BLaER1 (cell line): ENCODE measurements at regions not wholly inside any gene's neighbourhood (a gene's known extent, or its start where the extent isn't known, plus 50 kb on each side); places are given as distances from the start of the nearest gene placed in this dataset.
A peak's percentile ranks its signal among the peaks of the same experiment; 100 is the strongest.
"Not testable (repeated sequence)": the region's sequence is repeated elsewhere in the genome, so short reads cannot be mapped to it uniquely, and the experiment has no call there.

ENCODE experiments used
- H3K27ac ChIP-seq: shearing (Covaris generic); formaldehyde crosslinking; 2 replicates; pipeline ENCODE4 v1.8.1; 2022
- H3K27me3 ChIP-seq: shearing (Covaris generic); formaldehyde crosslinking; 2 replicates; pipeline ENCODE4 v1.8.1; 2022
- H3K36me3 ChIP-seq: shearing (Covaris generic); formaldehyde crosslinking; 2 replicates; pipeline ENCODE4 v1.8.1; 2022
- H3K4me1 ChIP-seq: shearing (Covaris generic); formaldehyde crosslinking; 2 replicates; pipeline ENCODE4 v1.8.1; 2022
- H3K4me2 ChIP-seq: shearing (Covaris generic); formaldehyde crosslinking; 2 replicates; pipeline ENCODE4 v1.8.1; 2022
- H3K4me3 ChIP-seq: shearing (Covaris generic); formaldehyde crosslinking; 2 replicates; pipeline ENCODE4 v1.8.1; 2022
- H3K9ac ChIP-seq: shearing (Covaris generic); formaldehyde crosslinking; 2 replicates; pipeline ENCODE4 v1.8.1; 2022
- H3K9me3 ChIP-seq: shearing (Covaris generic); formaldehyde crosslinking; 2 replicates; pipeline ENCODE4 v1.8.1; 2022
- H4K20me1 ChIP-seq: shearing (Covaris generic); formaldehyde crosslinking; 2 replicates; pipeline ENCODE4 v1.8.1; 2022
- Cebpa-rat ChIP-seq: shearing (Covaris generic); IDR thresholded peaks from 2 replicates; pipeline ENCODE4 v1.8.1; 2022

DNA sequence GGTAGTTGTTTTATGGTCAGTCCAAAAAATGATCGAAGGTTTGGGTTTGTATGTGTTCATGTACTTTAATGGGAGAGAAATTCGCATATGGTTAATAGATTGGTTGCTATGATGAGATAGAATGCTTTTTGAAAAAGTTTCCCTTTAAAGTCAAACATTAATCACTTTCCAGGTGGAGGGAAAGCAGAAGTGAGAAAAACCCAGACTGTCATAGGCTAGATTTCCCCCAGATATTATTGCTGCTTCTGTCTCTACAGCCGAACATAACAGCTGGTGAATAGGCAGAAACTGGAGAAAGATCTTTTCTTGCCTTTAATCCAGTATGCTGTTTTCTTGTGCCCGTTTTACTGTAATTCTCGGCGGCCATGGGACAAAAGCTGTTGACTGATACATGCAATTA lies 287.6 kb downstream of the SOX2 start:
- H3K4me3 ChIP-seq, result no peak overlapping the region
- H3K4me2 ChIP-seq, result no peak overlapping the region
- no peaks in the 10 kb centered on the region for H3K36me3 ChIP-seq
- no peak for TF ChIP-seq Cebpa-rat
- H3K27ac ChIP-seq, result no peak overlapping the region
- H4K20me1 ChIP-seq, result no peaks in the 10 kb centered on the region
- H3K4me1 ChIP-seq, result no peaks in the 10 kb centered on the region
- no peaks in the 10 kb centered on the region for H3K27me3 ChIP-seq
- no peak overlapping the region for H3K9ac ChIP-seq
- H3K9me3 ChIP-seq, result no peaks in the 10 kb centered on the region

DNA sequence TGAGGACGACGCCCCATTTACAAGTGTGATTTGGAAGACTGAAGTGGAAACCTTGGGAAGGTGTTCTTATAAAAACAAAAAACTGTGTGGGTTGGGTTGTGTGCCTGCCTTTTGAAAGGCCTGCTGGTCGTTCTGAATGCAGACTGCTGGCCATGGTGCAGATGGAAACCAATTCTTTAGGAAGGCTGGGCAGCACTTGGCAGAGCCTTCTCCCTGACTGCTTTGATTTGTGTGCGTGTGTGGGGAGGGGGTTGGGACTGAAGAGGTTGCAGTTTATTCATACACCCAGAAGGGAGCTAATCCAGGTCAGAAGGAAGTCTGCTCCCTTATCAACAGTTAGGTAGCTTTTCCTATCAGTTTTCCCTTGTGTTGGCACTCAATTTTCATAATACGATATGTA lies 288.7 kb downstream of the SOX2 start:
- Histone ChIP-seq H3K4me1 (no peaks in the 10 kb centered on the region), H3K9ac (no peak overlapping the region), H3K27me3 (no peaks in the 10 kb centered on the region), H3K27ac (no peak overlapping the region), H3K4me3 (no peak overlapping the region), H4K20me1 (no peaks in the 10 kb centered on the region), H3K36me3 (no peaks in the 10 kb centered on the region), H3K9me3 (no peaks in the 10 kb centered on the region), H3K4me2 (no peak overlapping the region)
- TF ChIP-seq Cebpa-rat, result no peak

DNA sequence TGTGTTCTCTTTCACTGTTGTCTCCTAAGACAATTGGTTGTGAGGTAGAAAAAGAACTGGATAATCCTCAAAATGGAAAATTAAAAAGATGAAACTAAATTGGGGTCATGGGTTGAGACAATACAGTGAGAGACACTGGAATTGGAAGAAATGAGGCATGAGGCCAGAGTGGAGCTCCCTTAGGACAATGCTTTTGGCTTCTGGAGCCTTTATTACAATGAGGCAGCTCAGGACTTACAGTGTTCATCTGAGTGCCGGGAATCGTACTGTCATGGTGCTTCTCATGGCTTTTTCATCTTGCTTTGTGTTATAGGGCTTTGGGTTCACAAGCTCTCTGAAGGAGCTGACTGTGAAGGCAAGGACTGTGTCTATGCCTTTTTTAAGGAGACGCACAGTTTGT lies 293.5 kb downstream of the SOX2 start:
- Histone ChIP-seq H3K9ac (no peak overlapping the region), H3K36me3 (no peaks in the 10 kb centered on the region), H3K27ac (no peak overlapping the region), H3K27me3 (no peaks in the 10 kb centered on the region), H3K4me3 (no peak overlapping the region), H4K20me1 (no peaks in the 10 kb centered on the region), H3K9me3 (no peaks in the 10 kb centered on the region), H3K4me1 (no peaks in the 10 kb centered on the region), H3K4me2 (no peak overlapping the region)
- no peak for TF ChIP-seq Cebpa-rat

- Histone ChIP-seq H4K20me1 (no peaks in the 10 kb centered on the region), H3K27me3 (no peaks in the 10 kb centered on the region), H3K27ac (no peak overlapping the region), H3K36me3 (no peaks in the 10 kb centered on the region), H3K9ac (no peak overlapping the region), H3K4me1 (no peaks in the 10 kb centered on the region), H3K4me2 (no peak overlapping the region), H3K4me3 (no peak overlapping the region), H3K9me3 (no peaks in the 10 kb centered on the region)
- TF ChIP-seq Cebpa-rat, result no peak
Measured at GRCh38 chr3:182005701-182006100, 294.0 kb downstream of the SOX2 start.

GRCh38 chr3:182006431-182006830 lies 294.7 kb downstream of the SOX2 start:
- no peak overlapping the region for H3K4me2 ChIP-seq
- H3K4me3 ChIP-seq, result no peak overlapping the region
- no peak overlapping the region for H3K27ac ChIP-seq
- H3K9me3 ChIP-seq, result no peaks in the 10 kb centered on the region
- H3K9ac ChIP-seq, result no peak overlapping the region
- no peak for TF ChIP-seq Cebpa-rat
- H3K4me1 ChIP-seq, result no peaks in the 10 kb centered on the region
- no peaks in the 10 kb centered on the region for H4K20me1 ChIP-seq
- H3K27me3 ChIP-seq, result no peaks in the 10 kb centered on the region
- H3K36me3 ChIP-seq, result no peaks in the 10 kb centered on the region

- no peaks in the 10 kb centered on the region for H3K9me3 ChIP-seq
- H3K27me3 ChIP-seq, result no peaks in the 10 kb centered on the region
- no peak overlapping the region for H3K27ac ChIP-seq
- no peaks in the 10 kb centered on the region for H4K20me1 ChIP-seq
- H3K4me2 ChIP-seq, result no peak overlapping the region
- H3K36me3 ChIP-seq, result no peaks in the 10 kb centered on the region
- H3K9ac ChIP-seq, result no peak overlapping the region
- H3K4me1 ChIP-seq, result no peaks in the 10 kb centered on the region
- TF ChIP-seq Cebpa-rat, result no peak
- no peak overlapping the region for H3K4me3 ChIP-seq
Measured at GRCh38 chr3:182007441-182007840, 295.7 kb downstream of the SOX2 start.

DNA sequence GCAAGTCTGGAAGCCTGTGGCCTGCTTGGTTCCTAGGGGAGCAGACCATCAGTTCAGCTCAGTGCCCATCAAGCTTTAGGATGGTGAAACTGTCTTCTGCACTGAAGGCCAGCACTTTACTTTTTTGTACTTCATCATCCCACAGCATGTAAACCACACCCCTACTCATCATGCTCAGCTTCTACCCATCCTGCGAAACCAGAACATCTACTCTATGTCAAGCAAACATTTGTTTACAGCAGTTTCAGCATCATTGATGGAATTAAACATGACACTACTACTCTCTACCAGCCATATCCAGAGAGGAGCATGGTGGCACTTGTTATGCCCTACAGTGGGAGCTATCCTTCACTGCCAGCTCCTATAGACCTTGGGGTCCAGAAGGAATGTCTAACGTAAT lies 306.6 kb downstream of the SOX2 start:
- Histone ChIP-seq H3K4me2 (no peak overlapping the region), H3K4me3 (no peak overlapping the region), H3K9ac (no peak overlapping the region), H3K9me3 (no peaks in the 10 kb centered on the region), H3K36me3 (no peaks in the 10 kb centered on the region), H3K27ac (no peak overlapping the region), H3K27me3 (no peaks in the 10 kb centered on the region), H4K20me1 (no peaks in the 10 kb centered on the region), H3K4me1 (peaks cover 20% of the 10 kb centered on the region)
- no peak for TF ChIP-seq Cebpa-rat

DNA sequence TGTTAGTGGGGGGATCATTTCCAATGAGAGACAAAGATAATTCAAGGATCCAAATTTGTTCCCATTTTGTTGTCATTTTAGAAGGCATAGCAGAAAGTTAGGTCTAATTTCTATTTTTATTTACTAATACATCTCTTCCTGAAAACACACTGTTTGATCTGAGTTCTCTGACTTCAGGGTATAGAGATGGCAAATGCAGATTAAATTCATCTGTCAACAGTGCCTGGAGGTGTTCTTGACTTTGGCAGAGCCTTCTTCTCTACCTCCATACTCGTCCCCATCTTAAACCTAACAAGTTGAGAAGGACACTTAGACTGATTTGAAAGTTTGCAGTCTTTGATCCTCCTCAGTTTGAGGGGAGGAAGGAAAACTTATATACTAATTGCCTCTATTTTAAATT lies 308.2 kb downstream of the SOX2 start:
- peaks cover 20% of the 10 kb centered on the region for H3K4me1 ChIP-seq
- no peaks in the 10 kb centered on the region for H4K20me1 ChIP-seq
- no peak overlapping the region for H3K4me3 ChIP-seq
- no peak overlapping the region for H3K27ac ChIP-seq
- no peaks in the 10 kb centered on the region for H3K36me3 ChIP-seq
- H3K27me3 ChIP-seq, result no peaks in the 10 kb centered on the region
- no peak for TF ChIP-seq Cebpa-rat
- H3K9me3 ChIP-seq, result no peaks in the 10 kb centered on the region
- peak overlapping the region; percentile 34 for H3K4me2 ChIP-seq
- no peak overlapping the region for H3K9ac ChIP-seq

GRCh38 chr3:182023843-182024242 lies 312.1 kb downstream of the SOX2 start:
- TF ChIP-seq Cebpa-rat, result no peak

GRCh38 chr3:182027366-182027765 lies 315.6 kb downstream of the SOX2 start:
- Histone ChIP-seq H3K4me3 (no peak overlapping the region), H3K9me3 (no peaks in the 10 kb centered on the region), H3K4me2 (no peak overlapping the region), H3K27ac (no peak overlapping the region), H3K36me3 (no peaks in the 10 kb centered on the region), H3K27me3 (no peaks in the 10 kb centered on the region), H3K4me1 (no peaks in the 10 kb centered on the region), H4K20me1 (no peaks in the 10 kb centered on the region), H3K9ac (no peak overlapping the region)
- TF ChIP-seq Cebpa-rat, result no peak

More at GRCh38 chr3:182023843-182024242, 312.1 kb downstream of the SOX2 start:
- Histone ChIP-seq H3K9me3 (no peaks in the 10 kb centered on the region), H3K4me3 (no peak overlapping the region), H3K9ac (no peak overlapping the region), H4K20me1 (no peaks in the 10 kb centered on the region), H3K4me1 (peaks cover 20% of the 10 kb centered on the region), H3K27ac (no peak overlapping the region), H3K27me3 (no peaks in the 10 kb centered on the region), H3K36me3 (no peaks in the 10 kb centered on the region), H3K4me2 (no peak overlapping the region)

GRCh38 chr3:182028081-182028480 lies 316.4 kb downstream of the SOX2 start:
- no peak overlapping the region for H3K4me3 ChIP-seq
- H3K4me2 ChIP-seq, result no peak overlapping the region
- no peaks in the 10 kb centered on the region for H3K9me3 ChIP-seq
- no peaks in the 10 kb centered on the region for H3K4me1 ChIP-seq
- H3K27me3 ChIP-seq, result no peaks in the 10 kb centered on the region
- no peaks in the 10 kb centered on the region for H3K36me3 ChIP-seq
- no peak overlapping the region for H3K27ac ChIP-seq
- H3K9ac ChIP-seq, result no peak overlapping the region
- TF ChIP-seq Cebpa-rat, result no peak
- no peaks in the 10 kb centered on the region for H4K20me1 ChIP-seq

- H3K27me3 ChIP-seq, H3K36me3 ChIP-seq, H3K9me3 ChIP-seq, H3K27ac ChIP-seq, H3K4me1 ChIP-seq, H3K9ac ChIP-seq, H3K4me3 ChIP-seq, H3K4me2 ChIP-seq, H4K20me1 ChIP-seq: not testable (repeated sequence)
Measured at GRCh38 chr3:182034231-182034630, 322.5 kb downstream of the SOX2 start.
